Skeletal muscle tissue (tissue), 3 donors: ENCODE measurements at regions not wholly inside any gene's neighbourhood (a gene's known extent, or its start where the extent isn't known, plus 50 kb on each side); places are given as distances from the start of the nearest gene placed in this dataset.

Experiments used
- H3K27ac ChIP-seq: one replicate; pipeline ENCODE4 v1.7.0; 2013; ENCODE audit warnings: mild to moderate bottlenecking, low read depth, low read length, inconsistent platforms
- H3K27me3 ChIP-seq, 3 donors: one replicate each; pipeline ENCODE4 v1.7.0; 2013; ENCODE audit warnings: low read length in 3 of 3; ENCODE audit not compliant: control insufficient read depth in 3 of 3, insufficient read depth in 3 of 3
- H3K36me3 ChIP-seq, 3 donors: one replicate each; pipeline ENCODE4 v1.7.0; 2013; ENCODE audit warnings: low read length in 3 of 3; ENCODE audit not compliant: control insufficient read depth in 3 of 3, insufficient read depth in 3 of 3
- H3K4me1 ChIP-seq, 3 donors: one replicate each; pipeline ENCODE4 v1.7.0; 2013; ENCODE audit warnings: low read length in 3 of 3, mild to moderate bottlenecking in 3 of 3; ENCODE audit not compliant: control insufficient read depth in 3 of 3, insufficient read depth in 3 of 3
- H3K4me3 ChIP-seq, 3 donors: one replicate each; pipeline ENCODE4 v1.7.0; 2013; ENCODE audit warnings: low read length in 3 of 3
- H3K9ac ChIP-seq, 3 donors: one replicate each; pipeline ENCODE4 v1.7.0; 2013; ENCODE audit warnings: low read length in 3 of 3, mild to moderate bottlenecking in 3 of 3, moderate library complexity in 2 of 3, low read depth in 1 of 3
- H3K9me3 ChIP-seq, 3 donors: one replicate each; pipeline ENCODE4 v1.7.0; 2013; ENCODE audit warnings: low read length in 3 of 3; ENCODE audit not compliant: control insufficient read depth in 3 of 3
- donor health status: Osteomylitis.

DNA sequence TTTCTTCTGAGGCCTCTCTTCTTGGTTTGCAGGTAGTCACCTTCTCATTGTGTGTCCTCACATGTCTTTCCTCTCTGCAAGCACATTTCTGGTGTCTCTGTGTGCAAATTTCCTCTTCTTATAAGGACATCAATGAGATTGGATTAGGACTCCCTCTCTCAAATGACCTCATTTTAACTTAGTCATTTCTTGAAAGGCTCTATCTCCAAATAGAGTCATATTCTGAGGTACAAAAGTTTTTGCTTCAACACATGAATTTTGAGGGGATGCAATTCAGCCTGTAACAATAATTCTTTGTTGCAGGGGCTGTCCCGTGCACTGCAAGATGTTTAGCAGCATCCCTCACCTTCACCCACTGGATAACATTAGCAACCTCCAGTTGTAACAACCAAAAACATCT lies 115.0 kb upstream of the DCBLD2 start:
- H3K9me3 ChIP-seq, result no peaks in the 10 kb centered on the region
- H3K36me3 ChIP-seq, result no peaks in the 10 kb centered on the region
- H3K4me3 ChIP-seq, result no peak overlapping the region
- H3K9ac ChIP-seq, result no peak overlapping the region
- H3K27me3 ChIP-seq, result no peaks in the 10 kb centered on the region
- H3K4me1 ChIP-seq, result no peaks in the 10 kb centered on the region
- no peak overlapping the region for H3K27ac ChIP-seq

- no peak overlapping the region for H3K9ac ChIP-seq
Measured at GRCh38 chr3:99013777-99014315, 112.4 kb upstream of the DCBLD2 start.

DNA sequence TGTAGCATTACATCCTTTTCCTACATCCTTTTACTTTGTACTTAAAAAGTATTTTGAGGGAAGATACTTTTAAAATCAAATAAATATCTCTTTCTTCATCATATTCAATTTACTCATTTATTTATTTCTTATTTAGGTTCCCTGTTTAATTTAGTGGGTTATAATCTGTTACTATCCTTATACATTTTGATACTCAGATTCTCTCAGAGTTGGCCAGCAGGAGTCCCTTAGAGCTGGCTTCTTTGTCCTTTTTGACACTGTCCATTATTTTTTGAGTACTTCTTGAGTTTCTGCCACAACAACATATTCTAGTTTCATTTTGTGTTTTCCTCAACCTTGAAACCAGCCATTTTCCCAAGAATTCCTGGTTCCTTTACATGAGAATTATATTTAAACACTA lies 111.6 kb upstream of the DCBLD2 start:
- no peak overlapping the region for H3K9ac ChIP-seq
- H3K27me3 ChIP-seq, result no peaks in the 10 kb centered on the region
- no peaks in the 10 kb centered on the region for H3K9me3 ChIP-seq
- no peaks in the 10 kb centered on the region for H3K36me3 ChIP-seq
- H3K4me1 ChIP-seq, result no peaks in the 10 kb centered on the region
- H3K4me3 ChIP-seq, result no peak overlapping the region
- no peak overlapping the region for H3K27ac ChIP-seq

More at GRCh38 chr3:99013777-99014315, 112.4 kb upstream of the DCBLD2 start:
- H3K27ac ChIP-seq, result no peak overlapping the region
- H3K27me3 ChIP-seq, result no peaks in the 10 kb centered on the region
- H3K4me1 ChIP-seq, result no peaks in the 10 kb centered on the region
- H3K9me3 ChIP-seq, result no peaks in the 10 kb centered on the region
- no peak overlapping the region for H3K4me3 ChIP-seq
- H3K36me3 ChIP-seq, result no peaks in the 10 kb centered on the region

GRCh38 chr3:99012051-99012450 lies 110.6 kb upstream of the DCBLD2 start:
- Histone ChIP-seq H3K9me3 (no peaks in the 10 kb centered on the region), H3K27ac (no peak overlapping the region), H3K4me3 (no peak overlapping the region)

DNA sequence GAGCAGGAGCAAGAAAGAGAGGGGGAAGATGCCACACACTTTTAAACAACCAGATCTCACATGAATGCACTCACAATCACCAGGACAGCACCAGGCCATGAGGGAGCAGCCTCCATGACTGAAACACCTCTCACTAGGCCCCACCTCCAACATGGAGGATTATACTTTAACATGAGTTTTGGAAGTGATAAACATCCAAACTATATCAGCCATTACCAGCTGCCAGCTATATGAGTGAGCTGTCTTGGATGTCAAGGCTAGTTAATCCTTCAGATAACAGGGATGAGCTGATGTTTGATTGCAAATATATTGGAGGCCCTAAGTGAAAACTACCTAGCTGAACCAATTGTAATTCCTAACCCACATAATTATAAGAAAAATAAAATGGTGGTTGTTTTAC lies 108.4 kb upstream of the DCBLD2 start:
- Histone ChIP-seq H3K36me3 (no peaks in the 10 kb centered on the region), H3K4me3 (no peak overlapping the region), H3K9me3 (no peaks in the 10 kb centered on the region), H3K9ac (no peak overlapping the region), H3K27ac (no peak overlapping the region), H3K27me3 (no peaks in the 10 kb centered on the region), H3K4me1 (no peaks in the 10 kb centered on the region)

More at GRCh38 chr3:99012051-99012450, 110.6 kb upstream of the DCBLD2 start:
- Histone ChIP-seq H3K36me3 (no peaks in the 10 kb centered on the region), H3K27me3 (no peaks in the 10 kb centered on the region), H3K9ac (no peak overlapping the region), H3K4me1 (no peaks in the 10 kb centered on the region)

- H3K27me3 ChIP-seq, result no peaks in the 10 kb centered on the region
- no peak overlapping the region for H3K9ac ChIP-seq
- no peaks in the 10 kb centered on the region for H3K9me3 ChIP-seq
- H3K27ac ChIP-seq, result no peak overlapping the region
- H3K4me1 ChIP-seq, result no peaks in the 10 kb centered on the region
- no peak overlapping the region for H3K4me3 ChIP-seq
- H3K36me3 ChIP-seq, result no peaks in the 10 kb centered on the region
Measured at GRCh38 chr3:99006686-99007085, 105.2 kb upstream of the DCBLD2 start.

DNA sequence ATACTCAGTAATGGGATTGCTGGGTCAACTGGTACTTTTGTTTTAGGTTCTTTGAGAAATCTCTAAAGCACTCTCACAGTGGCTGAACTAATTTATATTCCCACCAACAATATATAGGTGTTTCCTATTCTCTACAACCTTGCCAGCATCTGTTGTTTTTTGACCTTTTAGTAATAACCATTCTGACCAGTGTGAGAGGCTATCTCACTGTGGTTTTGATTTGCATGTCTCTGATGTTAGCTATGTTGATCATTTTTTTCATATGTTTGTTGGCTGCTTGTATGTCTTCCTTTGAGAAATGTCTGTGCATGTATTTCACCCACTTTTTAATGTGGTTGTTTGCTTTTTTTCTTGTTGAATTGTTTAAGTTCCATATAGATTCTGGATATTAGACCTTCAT lies 98.2 kb upstream of the DCBLD2 start:
- Histone ChIP-seq H3K27ac (no peak overlapping the region), H3K4me1 (no peaks in the 10 kb centered on the region), H3K9ac (no peak overlapping the region), H3K4me3 (no peak overlapping the region), H3K9me3 (no peaks in the 10 kb centered on the region), H3K27me3 (no peaks in the 10 kb centered on the region), H3K36me3 (no peaks in the 10 kb centered on the region)

DNA sequence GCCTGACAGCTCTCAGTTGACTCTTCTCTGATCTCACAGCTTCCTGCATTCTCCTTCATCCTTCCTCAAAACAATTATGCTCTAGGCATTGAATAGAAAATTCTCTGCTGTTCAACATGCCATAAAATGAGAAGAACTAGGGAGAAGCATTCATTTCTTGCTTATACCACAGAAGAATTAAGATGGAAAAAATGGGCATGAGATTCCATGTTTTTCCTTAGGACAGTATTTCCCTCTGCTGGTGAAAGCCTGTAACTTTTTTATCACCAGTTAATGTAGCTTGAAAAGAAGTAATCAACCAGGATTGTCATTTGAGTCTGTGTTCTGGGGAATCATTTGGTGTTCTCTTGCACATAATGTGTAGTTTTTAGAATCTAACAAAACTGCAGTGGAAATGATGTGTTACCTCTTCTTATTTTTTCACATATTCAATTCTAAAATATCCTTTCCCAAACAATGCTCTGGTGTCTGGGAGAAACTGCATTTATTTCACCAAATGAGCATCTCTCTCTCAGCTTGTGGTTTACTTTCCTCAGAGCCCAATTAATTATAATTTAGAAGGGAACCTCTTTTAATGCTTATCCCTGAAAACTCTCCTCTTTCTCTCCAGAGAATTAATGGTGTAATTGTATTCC lies 92.8 kb upstream of the DCBLD2 start:
- Histone ChIP-seq H3K9me3 (no peaks in the 10 kb centered on the region), H3K4me3 (no peak overlapping the region), H3K9ac (no peak overlapping the region), H3K27ac (no peak overlapping the region), H3K4me1 (no peaks in the 10 kb centered on the region), H3K36me3 (no peaks in the 10 kb centered on the region), H3K27me3 (no peaks in the 10 kb centered on the region)

GRCh38 chr3:98991393-98991792 lies 89.9 kb upstream of the DCBLD2 start:
- Histone ChIP-seq H3K27ac (no peak overlapping the region), H3K9me3 (no peaks in the 10 kb centered on the region), H3K4me3 (no peak overlapping the region), H3K4me1 (no peaks in the 10 kb centered on the region), H3K36me3 (no peaks in the 10 kb centered on the region), H3K9ac (no peak overlapping the region), H3K27me3 (no peaks in the 10 kb centered on the region)

- H3K4me3 ChIP-seq, result no peak overlapping the region
- H3K9ac ChIP-seq, result no peak overlapping the region
- no peaks in the 10 kb centered on the region for H3K4me1 ChIP-seq
- no peaks in the 10 kb centered on the region for H3K27me3 ChIP-seq
- no peaks in the 10 kb centered on the region for H3K9me3 ChIP-seq
- H3K36me3 ChIP-seq, result no peaks in the 10 kb centered on the region
- no peak overlapping the region for H3K27ac ChIP-seq
Measured at GRCh38 chr3:98990657-98991056, 89.2 kb upstream of the DCBLD2 start.
